GM06990 (cell line): ENCODE measurements at regions not wholly inside any gene's neighbourhood (a gene's known extent, or its start where the extent isn't known, plus 50 kb on each side); places are given as distances from the start of the nearest gene placed in this dataset.

Experiments
- DNase-seq: peaks from one replicate; pipeline ENCODE4 v3.0.0-alpha.2; 2011; ENCODE audit not compliant: insufficient read length; ENCODE audit errors: extremely low read depth
- H3K27me3 ChIP-seq: replicated peaks from 2 replicates; pipeline ENCODE4 v1.6.0; 2011; ENCODE audit warnings: low read length; ENCODE audit not compliant: control insufficient read depth, insufficient read depth
- H3K36me3 ChIP-seq: 2 replicates; pipeline ENCODE4 v1.5.1; 2011; ENCODE audit warnings: low read length; ENCODE audit not compliant: control insufficient read depth, insufficient read depth
- H3K4me3 ChIP-seq: replicated peaks from 2 replicates; pipeline ENCODE4 v1.5.1; 2011; ENCODE audit warnings: low read depth, mild to moderate bottlenecking, control low read depth, low read length
- CTCF ChIP-seq: IDR thresholded peaks from 2 replicates; pipeline ENCODE4 v1.5.1; 2011; ENCODE audit warnings: low read length, control low read depth, mild to moderate bottlenecking, inconsistent platforms; ENCODE audit not compliant: insufficient read depth, poor library complexity, severe bottlenecking

GRCh38 chr21:32093646-32094462 is 185.0 kb downstream of the MIS18A start:
- no peak for DNase-seq
- TF ChIP-seq CTCF, result no peak
- Histone ChIP-seq H3K27me3 (no peaks in the 10 kb centered on the region), H3K36me3 (no peaks in the 10 kb centered on the region), H3K4me3 (no peak overlapping the region)

DNA sequence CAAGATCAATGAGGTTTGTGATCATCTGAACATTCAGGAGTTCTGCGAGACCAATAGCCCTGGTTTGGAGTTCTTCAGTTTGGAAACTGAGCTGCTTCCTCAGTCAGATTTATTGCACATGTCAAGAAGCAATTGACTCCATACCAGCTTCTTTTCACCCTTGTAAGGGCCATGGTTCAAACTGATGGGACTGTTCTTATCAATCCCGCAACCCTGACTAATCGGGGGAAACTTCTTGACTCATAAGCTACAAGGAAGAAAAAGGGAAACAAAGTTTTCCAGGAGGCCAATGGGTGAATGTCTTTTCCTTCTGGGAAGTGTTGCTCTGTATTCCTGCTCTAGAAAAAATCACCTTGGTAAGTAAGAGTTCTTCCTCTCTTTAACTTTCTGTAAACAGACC is 187.9 kb downstream of the MIS18A start:
- no peak for DNase-seq
- Histone ChIP-seq H3K4me3 (no peak overlapping the region), H3K27me3 (no peaks in the 10 kb centered on the region), H3K36me3 (no peaks in the 10 kb centered on the region)
- TF ChIP-seq CTCF, result no peak

DNA sequence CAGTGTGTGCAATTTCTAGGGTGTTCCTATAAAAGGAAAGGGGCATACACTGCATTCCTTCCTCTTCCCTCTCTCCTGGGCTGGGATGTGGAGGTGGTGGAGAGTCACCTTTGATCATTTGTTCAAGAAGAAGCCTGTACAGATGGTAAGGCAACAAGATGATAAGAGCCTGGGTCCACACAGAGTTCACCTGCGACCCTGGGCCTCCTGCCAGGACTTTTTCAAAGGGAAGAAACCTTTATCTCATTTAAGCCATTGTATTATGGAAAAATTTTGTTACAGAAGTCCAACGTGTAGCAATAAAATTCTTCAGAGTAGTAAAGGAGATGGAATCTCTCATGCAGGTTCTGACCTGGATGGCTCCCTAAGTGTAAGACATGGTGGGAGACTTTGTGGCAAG is 189.1 kb downstream of the MIS18A start:
- H3K4me3 ChIP-seq, result no peak overlapping the region
- no peak for TF ChIP-seq CTCF
- no peak for DNase-seq
- H3K27me3 ChIP-seq, result no peaks in the 10 kb centered on the region
- no peaks in the 10 kb centered on the region for H3K36me3 ChIP-seq

- no peaks in the 10 kb centered on the region for H3K27me3 ChIP-seq
- no peak for TF ChIP-seq CTCF
- H3K4me3 ChIP-seq, result no peak overlapping the region
- DNase-seq, result no peak
- no peaks in the 10 kb centered on the region for H3K36me3 ChIP-seq
These were observed 190.4 kb downstream of the MIS18A start for GRCh38 chr21:32088471-32088870.

DNA sequence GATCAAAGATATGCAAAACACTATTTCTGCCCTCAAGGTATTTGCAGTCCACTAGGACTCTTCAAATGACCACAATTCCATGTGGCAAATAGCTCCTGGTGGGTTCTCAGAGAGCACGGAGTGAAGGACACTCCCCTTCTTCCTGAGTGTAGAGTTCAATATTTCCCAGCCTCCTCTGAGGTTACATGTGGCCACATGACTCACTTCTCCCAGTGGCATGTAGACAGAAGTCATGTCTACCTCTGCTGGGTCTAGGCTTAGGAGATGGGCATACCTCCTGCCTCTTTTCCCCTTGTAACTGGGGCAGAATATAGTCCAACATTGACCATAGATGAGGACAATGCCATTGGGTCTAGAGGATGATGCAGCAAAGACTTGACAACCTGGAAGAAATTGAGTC is 191.4 kb downstream of the MIS18A start:
- no peak for TF ChIP-seq CTCF
- Histone ChIP-seq H3K27me3 (no peaks in the 10 kb centered on the region), H3K4me3 (no peak overlapping the region), H3K36me3 (no peaks in the 10 kb centered on the region)
- DNase-seq, result no peak
